SK-N-SH (cell line): ENCODE measurements at regions not wholly inside any gene's neighbourhood (a gene's known extent, or its start where the extent isn't known, plus 50 kb on each side); places are given as distances from the start of the nearest gene placed in this dataset.

ENCODE experiments used
- CTCF ChIA-PET: fragments of 300-600, 350-600 bp; formaldehyde crosslinking; extraction: SDS; loops from one replicate; lab custom pipeline; 2021; lab: Yijun Ruan, JAX
- POLR2A ChIA-PET: fragments of 350-600 bp; sonication (Branson Sonifier 250); formaldehyde crosslinking; extraction: SDS; loops from one replicate; lab custom pipeline; 2020; ENCODE audit warnings: antibody characterized with exemption, inconsistent platforms; lab: Yijun Ruan, JAX
- DNase-seq: peaks from one replicate; pipeline ENCODE4 v3.0.0; 2012
- H2AFZ ChIP-seq: fragments of 200-600 bp; sonication (generic); 2 replicates; pipeline ENCODE4 v1.8.1; 2016; ENCODE audit warnings: antibody characterized with exemption, mild to moderate bottlenecking, low read depth
- H3F3A ChIP-seq: fragments of 200-600 bp; sonication (generic); replicated peaks from 2 replicates; pipeline ENCODE3; 2016; ENCODE audit warnings: antibody characterized with exemption, mild to moderate bottlenecking; ENCODE audit not compliant: insufficient read depth
- H3K27ac ChIP-seq, 2 experiments: fragments of 200-500 bp in 1 of 2; fragments of 200-600 bp in 1 of 2; sonication (Bioruptor generic) in 1 of 2; sonication (generic), shearing (Covaris generic) in 1 of 2; 2 replicates each; pipeline versions ENCODE4 v1.5.1 to v1.6.1; 2014 to 2016; ENCODE audit warnings: low read depth in 2 of 2, inconsistent platforms in 1 of 2, low read length in 1 of 2, mild to moderate bottlenecking in 1 of 2, mixed read lengths in 1 of 2
- H3K27me3 ChIP-seq: fragments of 200-600 bp; sonication (generic), shearing (Covaris generic); 2 replicates; pipeline ENCODE4 v1.6.1; 2016; ENCODE audit warnings: mixed run types; ENCODE audit not compliant: insufficient read depth
- H3K36me3 ChIP-seq, 2 experiments: fragments of 200-500 bp in 1 of 2; fragments of 200-600 bp in 1 of 2; sonication (Bioruptor generic) in 1 of 2; sonication (generic) in 1 of 2; replicated peaks in 1 of 2; 2 replicates each; pipeline versions ENCODE3 to v1.5.1; 2014 to 2016; ENCODE audit warnings: low read length in 1 of 2, mild to moderate bottlenecking in 1 of 2; ENCODE audit not compliant: insufficient read depth in 2 of 2, control insufficient read depth in 1 of 2
- H3K4me1 ChIP-seq, 2 experiments: fragments of 200-500 bp in 1 of 2; fragments of 200-600 bp in 1 of 2; sonication (Bioruptor generic) in 1 of 2; sonication (generic), shearing (Covaris generic) in 1 of 2; 2 replicates each; pipeline versions ENCODE4 v1.5.1 to v1.6.1; 2014 to 2016; ENCODE audit warnings: low read depth in 1 of 2, low read length in 1 of 2, mixed run types in 1 of 2; ENCODE audit not compliant: insufficient read depth in 2 of 2, control insufficient read depth in 1 of 2
- H3K4me2 ChIP-seq: fragments of 200-600 bp; sonication (generic), shearing (Covaris generic); 2 replicates; pipeline ENCODE4 v1.6.1; 2017; ENCODE audit warnings: mixed run types
- H3K4me3 ChIP-seq, 2 experiments: fragments of 200-500 bp in 1 of 2; fragments of 200-600 bp in 1 of 2; sonication (Bioruptor generic) in 1 of 2; sonication (generic), shearing (Covaris generic) in 1 of 2; 2 replicates each; pipeline versions ENCODE4 v1.5.1 to v1.8.1; 2014 to 2016; ENCODE audit warnings: low read depth in 2 of 2, inconsistent platforms in 1 of 2, low read length in 1 of 2, mild to moderate bottlenecking in 1 of 2, mixed read lengths in 1 of 2, moderate library complexity in 1 of 2
- H3K79me2 ChIP-seq: fragments of 200-600 bp; sonication (generic); 2 replicates; pipeline ENCODE4 v1.8.1; 2017; ENCODE audit warnings: mild to moderate bottlenecking; ENCODE audit not compliant: insufficient read depth
- H3K9ac ChIP-seq: fragments of 200-600 bp; sonication (generic); 2 replicates; pipeline ENCODE4 v1.6.1; 2017; ENCODE audit warnings: mixed run types
- H3K9me2 ChIP-seq: fragments of 200-600 bp; sonication (generic); 2 replicates; pipeline ENCODE4 v1.6.1; 2017; ENCODE audit warnings: mixed run types
- H3K9me3 ChIP-seq: fragments of 200-600 bp; sonication (generic); 2 replicates; pipeline ENCODE4 v1.6.1; 2017; ENCODE audit warnings: mixed run types, mild to moderate bottlenecking, moderate library complexity
- H4K20me1 ChIP-seq: fragments of 200-600 bp; sonication (generic); 2 replicates; pipeline ENCODE4 v1.6.1; 2017; ENCODE audit warnings: mild to moderate bottlenecking, mixed run types; ENCODE audit not compliant: insufficient read depth
- CHD2 ChIP-seq: fragments of 150-350 bp; IDR thresholded peaks from 2 replicates; pipeline ENCODE4 v1.6.1; 2018; ENCODE audit warnings: low read length; ENCODE audit not compliant: partially characterized antibody
- ELF1 ChIP-seq: IDR thresholded peaks from 2 replicates; pipeline ENCODE4 v1.4.0; 2012
- FOXJ3 ChIP-seq: sonication (generic); formaldehyde crosslinking; IDR thresholded peaks from 2 replicates; pipeline ENCODE4 v1.5.1; 2020; ENCODE audit warnings: mild to moderate bottlenecking, missing genetic modification reagents
- FOXM1 ChIP-seq: IDR thresholded peaks from 2 replicates; pipeline ENCODE4 v1.4.0; 2012; ENCODE audit warnings: low read depth, mild to moderate bottlenecking
- GABPA ChIP-seq: IDR thresholded peaks from 2 replicates; pipeline ENCODE4 v1.4.0; 2012; ENCODE audit warnings: low read depth, mild to moderate bottlenecking
- GATA2 ChIP-seq: sonication (generic); formaldehyde crosslinking; IDR thresholded peaks from 2 replicates; pipeline ENCODE4 v1.5.0; 2020; ENCODE audit warnings: mild to moderate bottlenecking, missing genetic modification reagents
- IRF3 ChIP-seq: fragments of 150-350 bp; IDR thresholded peaks from 2 replicates; pipeline ENCODE4 v1.6.1; 2016; ENCODE audit warnings: mild to moderate bottlenecking, low read depth, low read length
- JUND ChIP-seq: IDR thresholded peaks from 2 replicates; pipeline ENCODE4 v1.4.0; 2012
- MAX ChIP-seq: IDR thresholded peaks from 2 replicates; pipeline ENCODE4 v1.4.0; 2012; ENCODE audit warnings: low read depth
- NRF1 ChIP-seq: IDR thresholded peaks from 2 replicates; pipeline ENCODE4 v1.6.1; 2012; ENCODE audit warnings: low read depth, mild to moderate bottlenecking, low read length
- POLR2AphosphoS5 ChIP-seq: IDR thresholded peaks from 2 replicates; pipeline ENCODE4 v1.6.1; 2012; ENCODE audit warnings: low read depth, low read length
- RAD21 ChIP-seq: IDR thresholded peaks from 2 replicates; pipeline ENCODE4 v1.6.1; 2012; ENCODE audit warnings: mild to moderate bottlenecking, low read length
- RCOR1 ChIP-seq: fragments of 150-350 bp; IDR thresholded peaks from 2 replicates; pipeline ENCODE4 v1.6.1; 2017; ENCODE audit warnings: antibody characterized with exemption, low read length
- RXRA ChIP-seq: IDR thresholded peaks from 2 replicates; pipeline ENCODE4 v1.4.0; 2012; ENCODE audit warnings: low read depth, mild to moderate bottlenecking, borderline replicate concordance
- SIN3A ChIP-seq: IDR thresholded peaks from 2 replicates; pipeline ENCODE4 v1.6.1; 2012; ENCODE audit warnings: low read depth, mild to moderate bottlenecking, low read length, moderate library complexity, borderline replicate concordance
- SMC3 ChIP-seq: IDR thresholded peaks from 2 replicates; pipeline ENCODE4 v1.6.1; 2012; ENCODE audit warnings: low read depth, low read length, improper control_type of control experiment
- TEAD4 ChIP-seq: IDR thresholded peaks from 2 replicates; pipeline ENCODE4 v1.4.0; 2012; ENCODE audit warnings: mild to moderate bottlenecking, borderline replicate concordance; ENCODE audit not compliant: insufficient read depth
- USF1 ChIP-seq: IDR thresholded peaks from 2 replicates; pipeline ENCODE4 v1.4.0; 2012; ENCODE audit warnings: low read depth, borderline replicate concordance
- USF2 ChIP-seq: fragments of 150-350 bp; IDR thresholded peaks from 2 replicates; pipeline ENCODE4 v1.6.1; 2017; ENCODE audit warnings: antibody characterized with exemption, low read length, low read depth, borderline replicate concordance
- YY1 ChIP-seq: IDR thresholded peaks from 2 replicates; pipeline ENCODE4 v1.4.0; 2012; ENCODE audit warnings: low read depth, mild to moderate bottlenecking
- WGBS: methylation state at CpG from one replicate; pipeline ENCODE4 v1.1.6; 2017; ENCODE audit warnings: low lambda C conversion rate; 5-methylcytosine and 5-hydroxymethylcytosine counted together

GRCh38 chr6:166775923-166776220 is 148.8 kb upstream of the RPS6KA2 start:
- Histone ChIP-seq H3K27ac (no peak overlapping the region), H3K4me2 (no peak overlapping the region), H3F3A (no peaks in the 10 kb centered on the region), H2AFZ (no peak overlapping the region), H3K9me2 (no peaks in the 10 kb centered on the region), H3K79me2 (no peaks in the 10 kb centered on the region), H3K27me3 (no peaks in the 10 kb centered on the region), H3K4me3 (no peak overlapping the region), H4K20me1 (no peaks in the 10 kb centered on the region), H3K9ac (no peak overlapping the region), H3K9me3 (no peaks in the 10 kb centered on the region), H3K4me1 (peaks cover 0 to 3% of the 10 kb centered on the region in 2 experiments; a peak in 1 of 4 replicates), H3K36me3 (no peaks in the 10 kb centered on the region)
- WGBS: 62% methylated on average over 4 of the region's 9 CpGs
- POLR2A ChIA-PET: interaction anchor here (0.6 to 1.4 kb wide), 2 partner anchors 149 to 336 kb away, joined by 3 read pairs; partner anchors contain the start of gene RPS6KA2
- no peak for DNase-seq
- CTCF ChIA-PET: interaction anchor here (0.6 to 2.9 kb wide), 54 partner anchors 9 to 581 kb away, joined by 3 to 79 read pairs (median 6); partner anchors contain the start of genes CCR6 and RPS6KA2
- TF ChIP-seq IRF3: no peak
- no peak for TF ChIP-seq YY1
- no peak for TF ChIP-seq FOXJ3
- TF ChIP-seq RXRA: no peak
- no peak for TF ChIP-seq CHD2
- TF ChIP-seq MAX: no peak
- no peak for TF ChIP-seq FOXM1
- no peak for TF ChIP-seq GATA2 (CRISPR knock-in tag)
- no peak for TF ChIP-seq JUND
- no peak for TF ChIP-seq USF2
- no peak for TF ChIP-seq GABPA
- no peak for TF ChIP-seq USF1
- TF ChIP-seq POLR2AphosphoS5: no peak
- no peak for TF ChIP-seq SMC3
- no peak for TF ChIP-seq RCOR1
- TF ChIP-seq NRF1: no peak
- TF ChIP-seq ELF1: no peak
- no peak for TF ChIP-seq RAD21
- no peak for TF ChIP-seq SIN3A
- no peak for TF ChIP-seq TEAD4
